BJ (cell line): ENCODE measurements at regions not wholly inside any gene's neighbourhood (a gene's known extent, or its start where the extent isn't known, plus 50 kb on each side); places are given as distances from the start of the nearest gene placed in this dataset.

Source experiments
- CTCF ChIA-PET: fragments of 350-600 bp; formaldehyde crosslinking; extraction: SDS; loops from one replicate; lab custom pipeline; 2021; ENCODE audit warnings: antibody characterized with exemption, inconsistent platforms; lab: Yijun Ruan, JAX
- POLR2A ChIA-PET: fragments of 300-600 bp; sonication (Branson Sonifier 250); formaldehyde crosslinking; extraction: SDS; loops from one replicate; lab custom pipeline; 2021; ENCODE audit warnings: antibody characterized with exemption; lab: Charles Lee
- DNase-seq: peaks from one replicate; pipeline ENCODE4 v3.0.0-alpha.2; 2011; ENCODE audit warnings: low read depth
- H3K27me3 ChIP-seq: 2 replicates; pipeline ENCODE4 v1.6.0; 2011; ENCODE audit warnings: low read length; ENCODE audit not compliant: control insufficient read depth, insufficient read depth
- H3K36me3 ChIP-seq: 2 replicates; pipeline ENCODE4 v1.5.1; 2011; ENCODE audit warnings: low read length; ENCODE audit not compliant: control insufficient read depth, insufficient read depth
- H3K4me3 ChIP-seq: 2 replicates; pipeline ENCODE4 v1.5.1; 2011; ENCODE audit warnings: low read depth, mild to moderate bottlenecking, control low read depth, low read length
- CTCF ChIP-seq: IDR thresholded peaks from 2 replicates; pipeline ENCODE4 v1.5.1; 2011; ENCODE audit warnings: low read depth, mild to moderate bottlenecking, control low read depth, inconsistent platforms, low read length, moderate library complexity; ENCODE audit not compliant: insufficient read depth

DNA sequence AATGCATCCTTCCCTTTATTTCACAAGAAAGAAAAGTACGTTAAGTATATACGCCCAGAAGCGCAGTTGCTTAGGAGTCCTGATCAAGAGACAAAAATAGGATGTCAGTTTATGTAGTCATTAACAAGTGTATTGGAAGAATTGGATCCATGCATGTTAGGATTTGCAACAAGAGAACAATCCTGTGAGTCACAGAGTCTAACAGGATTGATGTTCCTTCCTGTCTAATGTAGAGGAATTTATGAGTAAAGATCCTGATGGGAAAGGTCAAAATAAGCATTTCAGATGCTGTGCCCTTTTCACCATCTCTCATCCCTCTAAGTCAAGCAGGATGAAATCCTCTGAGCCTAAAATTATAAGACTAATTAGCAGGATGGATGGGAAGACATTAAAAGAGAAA is 406.0 kb upstream of the GRIA1 start:
- CTCF ChIA-PET: no interaction called here

GRCh38 chr5:153086486-153086885 is 404.0 kb upstream of the GRIA1 start:
- ChIA-PET CTCF (no interaction called here), POLR2A (no interaction called here)
- DNase-seq: no peak
- Histone ChIP-seq H3K36me3 (no peaks in the 10 kb centered on the region), H3K27me3 (no peaks in the 10 kb centered on the region), H3K4me3 (no peak overlapping the region)
- no peak for TF ChIP-seq CTCF

More for the DNA sequence above, 406.0 kb upstream of the GRIA1 start:
- no peak for DNase-seq
- no peaks in the 10 kb centered on the region for H3K36me3 ChIP-seq
- POLR2A ChIA-PET: no interaction called here
- H3K4me3 ChIP-seq: no peak overlapping the region
- H3K27me3 ChIP-seq: no peaks in the 10 kb centered on the region
- no peak for TF ChIP-seq CTCF

DNA sequence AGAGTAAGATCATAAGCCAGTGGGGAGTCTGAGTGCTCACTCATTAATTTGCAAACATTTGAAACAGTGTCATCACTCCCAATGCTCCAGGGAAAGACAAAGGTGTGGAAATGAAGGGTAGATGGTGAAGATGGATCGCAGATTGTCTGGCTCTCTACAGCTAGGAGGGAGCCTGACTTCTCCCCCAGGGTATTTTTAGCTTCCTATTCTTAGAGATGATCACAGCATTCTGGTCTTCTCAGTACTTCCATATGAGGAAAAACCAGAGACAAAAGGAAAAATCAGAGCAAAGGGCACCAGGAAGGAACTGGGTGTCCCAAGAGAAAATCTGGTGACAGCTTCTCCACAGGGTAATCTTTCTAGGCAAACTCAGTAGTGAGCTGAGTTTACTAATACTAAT is 401.9 kb upstream of the GRIA1 start:
- no peak for DNase-seq
- H3K27me3 ChIP-seq: no peaks in the 10 kb centered on the region
- H3K36me3 ChIP-seq: no peaks in the 10 kb centered on the region
- ChIA-PET POLR2A (interaction anchor here (0.6 kb wide), 1 partner anchor 60 kb away, joined by 3 read pairs; no protein-coding TSS in a partner anchor), CTCF (interaction anchor here (0.7 kb wide), 1 partner anchor 480 kb away, joined by 3 read pairs; no protein-coding TSS in a partner anchor)
- no peak overlapping the region for H3K4me3 ChIP-seq
- no peak for TF ChIP-seq CTCF

GRCh38 chr5:153094333-153094732 is 396.1 kb upstream of the GRIA1 start:
- CTCF ChIA-PET: no interaction called here
- POLR2A ChIA-PET: interaction anchor here (0.6 kb wide), 1 partner anchor 871 kb away, joined by 3 read pairs; no protein-coding TSS in a partner anchor
- Histone ChIP-seq H3K27me3 (no peaks in the 10 kb centered on the region), H3K36me3 (no peaks in the 10 kb centered on the region), H3K4me3 (no peak overlapping the region)
- TF ChIP-seq CTCF: no peak
- DNase-seq: no peak

- H3K36me3 ChIP-seq: no peaks in the 10 kb centered on the region
- H3K27me3 ChIP-seq: no peaks in the 10 kb centered on the region
- DNase-seq: no peak
- no peak for TF ChIP-seq CTCF
- CTCF ChIA-PET: no interaction called here
- no peak overlapping the region for H3K4me3 ChIP-seq
- POLR2A ChIA-PET: no interaction called here
Observed at GRCh38 chr5:153096381-153096780, 394.1 kb upstream of the GRIA1 start.
